H1 (cell line): ENCODE measurements at regions not wholly inside any gene's neighbourhood (a gene's known extent, or its start where the extent isn't known, plus 50 kb on each side); places are given as distances from the start of the nearest gene placed in this dataset.

ENCODE experiments used
- CTCF ChIA-PET: fragments of 300-600 bp; sonication (Branson Sonifier 250); formaldehyde crosslinking; loops from one replicate; lab custom pipeline; 2021; ENCODE audit not compliant: partially characterized antibody; lab: Charles Lee
- POLR2A ChIA-PET: fragments of 300-600 bp; sonication (Branson Sonifier 250); formaldehyde crosslinking; loops from one replicate; lab custom pipeline; 2021; ENCODE audit warnings: inconsistent platforms; ENCODE audit not compliant: partially characterized antibody; lab: Charles Lee
- DNase-seq, 2 experiments: peaks; one replicate each; pipeline versions ENCODE4 v3.0.0 to v3.0.0-alpha.2; 2010 to 2022; ENCODE audit warnings: low spot score in 2 of 2, low read depth in 1 of 2, mixed read lengths in 1 of 2
- FAIRE-seq: peaks from 2 replicates; lab custom pipeline; 2011; peaks lifted over from hg19 to GRCh38; lab: Jason Lieb, UNC
- H2AFZ ChIP-seq: 2 replicates; pipeline ENCODE4 v1.8.1; 2012; ENCODE audit warnings: low read length, inconsistent platforms
- H2AK5ac ChIP-seq: 2 replicates; pipeline ENCODE4 v1.6.1; 2013; ENCODE audit warnings: low read depth, low read length
- H2BK120ac ChIP-seq: replicated peaks from 2 replicates; pipeline ENCODE3; 2013; ENCODE audit warnings: low read depth, low read length, inconsistent platforms
- H2BK12ac ChIP-seq: 2 replicates; pipeline ENCODE4 v1.6.1; 2013; ENCODE audit warnings: low read depth, low read length
- H2BK15ac ChIP-seq: 2 replicates; pipeline ENCODE4 v1.6.1; 2013; ENCODE audit warnings: low read length
- H2BK20ac ChIP-seq: 2 replicates; pipeline ENCODE4 v1.6.1; 2013; ENCODE audit warnings: low read length
- H2BK5ac ChIP-seq: 2 replicates; pipeline ENCODE4 v1.6.1; 2013; ENCODE audit warnings: low read depth, low read length
- H3K14ac ChIP-seq: 2 replicates; pipeline ENCODE4 v1.6.1; 2013; ENCODE audit warnings: inconsistent platforms; ENCODE audit not compliant: insufficient read length
- H3K18ac ChIP-seq: 2 replicates; pipeline ENCODE4 v1.6.1; 2013; ENCODE audit warnings: low read length; ENCODE audit errors: extremely low read depth
- H3K23ac ChIP-seq: 2 replicates; pipeline ENCODE4 v1.6.1; 2013; ENCODE audit warnings: inconsistent platforms; ENCODE audit not compliant: insufficient read length
- H3K23me2 ChIP-seq: 2 replicates; pipeline ENCODE4 v1.6.1; 2013; ENCODE audit warnings: low read depth, low read length
- H3K27ac ChIP-seq: 2 replicates; pipeline ENCODE4 v1.6.1; 2011; ENCODE audit warnings: low read depth, low read length, inconsistent platforms
- H3K27me3 ChIP-seq, 4 experiments: replicated peaks in 1 of 4; 1 replicate in 1 of 4; 2 replicates in 3 of 4; pipeline versions ENCODE4 v1.6.1 to v1.8.1; 2011 to 2013; ENCODE audit warnings: low read length in 3 of 4, mild to moderate bottlenecking in 3 of 4, inconsistent platforms in 2 of 4, mixed read lengths in 2 of 4, moderate library complexity in 1 of 4; ENCODE audit not compliant: control insufficient read depth in 3 of 4, insufficient read depth in 3 of 4; ENCODE audit errors: extremely low read depth in 1 of 4
- H3K36me3 ChIP-seq, 4 experiments: 2 replicates each; pipeline versions ENCODE4 v1.6.1 to v1.8.1; 2011 to 2013; ENCODE audit warnings: mild to moderate bottlenecking in 4 of 4, low read length in 3 of 4, moderate library complexity in 2 of 4, control low read depth in 1 of 4, inconsistent platforms in 1 of 4; ENCODE audit not compliant: insufficient read depth in 4 of 4, control insufficient read depth in 2 of 4
- H3K4ac ChIP-seq: replicated peaks from 2 replicates; pipeline ENCODE3; 2013; ENCODE audit warnings: low read length, low read depth, mixed read lengths, inconsistent platforms; ENCODE audit not compliant: insufficient read length
- H3K4me1 ChIP-seq, 4 experiments: replicated peaks in 1 of 4; 1 replicate in 1 of 4; 2 replicates in 3 of 4; pipeline versions ENCODE4 v1.6.1 to v1.8.1; 2011 to 2013; ENCODE audit warnings: low read length in 3 of 4, inconsistent platforms in 2 of 4, mixed read lengths in 1 of 4; ENCODE audit not compliant: insufficient read depth in 4 of 4, control insufficient read depth in 3 of 4
- H3K4me2 ChIP-seq, 2 experiments: 2 replicates each; pipeline versions ENCODE4 v1.6.1 to v1.8.1; 2011 to 2013; ENCODE audit warnings: low read depth in 2 of 2, low read length in 2 of 2, control low read depth in 1 of 2, inconsistent platforms in 1 of 2, mild to moderate bottlenecking in 1 of 2; ENCODE audit not compliant: insufficient read depth in 1 of 2
- H3K4me3 ChIP-seq, 4 experiments: fragments of 200-600, 300-600 bp in 1 of 4; sonication (generic), shearing (Covaris generic), sonication (Bioruptor Twin) in 1 of 4; 2 replicates each; pipeline versions ENCODE4 v1.5.1 to v1.8.1; 2011 to 2016; ENCODE audit warnings: low read length in 4 of 4, low read depth in 3 of 4, control low read depth in 2 of 4, inconsistent platforms in 2 of 4, mild to moderate bottlenecking in 2 of 4, mixed read lengths in 1 of 4, moderate library complexity in 1 of 4; ENCODE audit not compliant: insufficient read depth in 2 of 4; ENCODE audit errors: extremely low read depth in 1 of 4
- H3K56ac ChIP-seq: replicated peaks from 2 replicates; pipeline ENCODE3; 2013; ENCODE audit warnings: low read depth, mild to moderate bottlenecking, mixed read lengths, low read length, inconsistent platforms; ENCODE audit not compliant: insufficient read length
- H3K79me1 ChIP-seq: 2 replicates; pipeline ENCODE4 v1.6.1; 2013; ENCODE audit warnings: low read depth, low read length, control low read depth
- H3K79me2 ChIP-seq, 2 experiments: 2 replicates each; pipeline versions ENCODE4 v1.6.1 to v1.8.1; 2012 to 2013; ENCODE audit warnings: low read length in 2 of 2, mild to moderate bottlenecking in 2 of 2, inconsistent platforms in 1 of 2; ENCODE audit not compliant: insufficient read depth in 2 of 2, control insufficient read depth in 1 of 2
- H3K9ac ChIP-seq, 4 experiments: replicated peaks in 1 of 4; 1 replicate in 1 of 4; 2 replicates in 3 of 4; pipeline versions ENCODE4 v1.6.1 to v1.8.1; 2011 to 2013; ENCODE audit warnings: low read depth in 3 of 4, low read length in 3 of 4, control low read depth in 2 of 4, mild to moderate bottlenecking in 2 of 4, moderate library complexity in 2 of 4, inconsistent platforms in 1 of 4; ENCODE audit errors: extremely low read depth in 1 of 4
- H3K9me3 ChIP-seq, 2 experiments: 2 replicates each; pipeline versions ENCODE4 v1.6.1 to v1.8.1; 2012 to 2013; ENCODE audit warnings: mild to moderate bottlenecking in 2 of 2, moderate library complexity in 2 of 2, control low read depth in 1 of 2, inconsistent platforms in 1 of 2, low read depth in 1 of 2, low read length in 1 of 2, mixed read lengths in 1 of 2; ENCODE audit not compliant: insufficient read depth in 2 of 2
- H4K20me1 ChIP-seq, 2 experiments: replicated peaks in 1 of 2; 2 replicates each; pipeline versions ENCODE3 to v1.8.1; 2011 to 2013; ENCODE audit warnings: inconsistent platforms in 2 of 2, low read length in 2 of 2, mild to moderate bottlenecking in 1 of 2; ENCODE audit not compliant: insufficient read depth in 2 of 2, control insufficient read depth in 1 of 2
- H4K5ac ChIP-seq: 2 replicates; pipeline ENCODE4 v1.6.1; 2013; ENCODE audit warnings: low read length, low read depth, mixed read lengths, inconsistent platforms; ENCODE audit not compliant: insufficient read length
- H4K8ac ChIP-seq: 2 replicates; pipeline ENCODE4 v1.8.0; 2013; ENCODE audit warnings: mild to moderate bottlenecking, moderate library complexity, low read length, inconsistent platforms; ENCODE audit not compliant: insufficient read depth; ENCODE audit errors: extremely low read depth
- H4K91ac ChIP-seq: replicated peaks from 2 replicates; pipeline ENCODE3; 2013; ENCODE audit warnings: low read length, mixed read lengths, inconsistent platforms; ENCODE audit not compliant: insufficient read length
- ASH2L ChIP-seq: fragments of 200-600, 300-600 bp; sonication (generic); IDR thresholded peaks from one replicate; pipeline ENCODE4 v1.7.1; 2017; ENCODE audit warnings: low read length
- CHD1 ChIP-seq: IDR thresholded peaks from 2 replicates; pipeline ENCODE4 v1.6.1; 2012; ENCODE audit warnings: low read depth, low read length, improper control_type of control experiment
- CTCF ChIP-seq, 3 experiments: IDR thresholded peaks; 1 replicate in 2 of 3; 2 replicates in 1 of 3; pipeline versions ENCODE4 v1.5.1 to v1.6.1; 2011; ENCODE audit warnings: low read length in 3 of 3, mild to moderate bottlenecking in 3 of 3, inconsistent platforms in 2 of 3, low read depth in 1 of 3, moderate library complexity in 1 of 3; ENCODE audit not compliant: insufficient read depth in 1 of 3; ENCODE audit errors: control extremely low read depth in 1 of 3
- EP300 ChIP-seq, 2 experiments: IDR thresholded peaks; 1 replicate in 1 of 2; 2 replicates in 1 of 2; pipeline ENCODE4 v1.6.1; 2011 to 2012; ENCODE audit warnings: low read depth in 2 of 2, low read length in 2 of 2, mild to moderate bottlenecking in 2 of 2, borderline replicate concordance in 1 of 2, inconsistent platforms in 1 of 2, moderate library complexity in 1 of 2
- GABPA ChIP-seq: IDR thresholded peaks from 2 replicates; pipeline ENCODE4 v1.6.1; 2011; ENCODE audit warnings: mild to moderate bottlenecking, low read length, moderate library complexity, borderline replicate concordance; ENCODE audit not compliant: insufficient read depth
- PHF8 ChIP-seq: fragments of 200-600 bp; sonication (generic); conservative IDR thresholded peaks from 2 replicates; pipeline ENCODE4 v1.7.1; 2012; ENCODE audit warnings: low read depth, mild to moderate bottlenecking, inconsistent platforms, low read length, moderate library complexity
- RXRA ChIP-seq: IDR thresholded peaks from 2 replicates; pipeline ENCODE4 v1.6.1; 2011; ENCODE audit warnings: low read depth, mild to moderate bottlenecking, low read length, moderate library complexity; ENCODE audit not compliant: insufficient read depth
- SIN3A ChIP-seq, 2 experiments: IDR thresholded peaks in 1 of 2; conservative IDR thresholded peaks in 1 of 2; 2 replicates each; pipeline ENCODE4 v1.6.1; 2011 to 2012; ENCODE audit warnings: low read length in 2 of 2, improper control_type of control experiment in 1 of 2, low read depth in 1 of 2, mild to moderate bottlenecking in 1 of 2
- SIRT6 ChIP-seq: IDR thresholded peaks from one replicate; pipeline ENCODE4 v1.7.1; 2012; ENCODE audit warnings: low read length, inconsistent platforms
- WGBS, 2 experiments: shearing (Covaris generic) in 1 of 2; methylation state at CpG; one replicate each; pipeline versions ENCODE4 v1.1.6 to v1.1.7; 2013 to 2015; ENCODE audit warnings: low lambda C conversion rate in 2 of 2, mixed read lengths in 2 of 2, inconsistent platforms in 1 of 2, low coverage in 1 of 2, missing lambda C conversion rate in 1 of 2; ENCODE audit not compliant: insufficient replicate concordance in 2 of 2, insufficient coverage in 1 of 2, insufficient read length in 1 of 2; ENCODE audit errors: extremely low coverage in 1 of 2, missing lambda C conversion rate in 1 of 2; 5-methylcytosine and 5-hydroxymethylcytosine counted together

- H3K27ac ChIP-seq = no peak overlapping the region
- DNase-seq (no peak), FAIRE-seq (no peak)
- H3K9ac ChIP-seq = no peak overlapping the region
- no peaks in the 10 kb centered on the region for H3K23me2 ChIP-seq
- no peak overlapping the region for H3K4me2 ChIP-seq
- H2BK5ac ChIP-seq = no peak overlapping the region
- no peak overlapping the region for H3K56ac ChIP-seq
- no peaks in the 10 kb centered on the region for H4K20me1 ChIP-seq
- H3K9me3 ChIP-seq = no peaks in the 10 kb centered on the region
- CTCF ChIA-PET = no interaction called here
- no peak overlapping the region for H3K4me3 ChIP-seq
- H2BK12ac ChIP-seq = no peak overlapping the region
- no peak overlapping the region for H3K14ac ChIP-seq
- no peaks in the 10 kb centered on the region for H3K79me2 ChIP-seq
- no peak overlapping the region for H4K8ac ChIP-seq
- H4K5ac ChIP-seq = no peak overlapping the region
- no peak overlapping the region for H3K18ac ChIP-seq
- H2BK15ac ChIP-seq = no peak overlapping the region
- 0 out of 2 replicates have a peak overlapping the region, but pooled peaks have one; percentile 61 for H2AFZ ChIP-seq
- H3K4ac ChIP-seq = no peak overlapping the region
- 78% methylated on average over 5 of the region's 5 CpGs; no CpG with 5 or more reads in 1 of the 2 experiments for WGBS, 2 experiments
- H4K91ac ChIP-seq = no peak overlapping the region
- no peak overlapping the region for H2BK20ac ChIP-seq
- H3K27me3 ChIP-seq = no peaks in the 10 kb centered on the region; a peak in 2 of 7 replicates
- no peaks in the 10 kb centered on the region for H3K36me3 ChIP-seq
- H2BK120ac ChIP-seq = no peak overlapping the region
- no peak overlapping the region for H3K23ac ChIP-seq
- no peaks in the 10 kb centered on the region for H3K4me1 ChIP-seq
- POLR2A ChIA-PET = interaction anchor here (1.2 kb wide), 1 partner anchor 20 kb away, joined by 4 read pairs; no protein-coding TSS in a partner anchor
- no peaks in the 10 kb centered on the region for H3K79me1 ChIP-seq
- H2AK5ac ChIP-seq = no peak overlapping the region
- TF ChIP-seq SIN3A (conservative IDR thresholded peaks at IDR 0.05 in 1 of 2, IDR thresholded peaks at IDR 0.05 in 1 of 2; ENCODE audit: low read depth in 1 of 2, low read length in 2 of 2) = no peak
- no peak for TF ChIP-seq CTCF (IDR thresholded peaks at IDR 0.05; ENCODE audit: control extremely low read depth in 1 of 3, insufficient read depth in 1 of 3, low read depth in 1 of 3, low read length in 3 of 3)
- no peak for TF ChIP-seq CHD1
- TF ChIP-seq SIRT6 = no peak
- no peak for TF ChIP-seq ASH2L
- TF ChIP-seq PHF8 = no peak
- no peak for TF ChIP-seq EP300 (IDR thresholded peaks at IDR 0.05; ENCODE audit: borderline replicate concordance in 1 of 2, low read depth in 2 of 2, low read length in 2 of 2)
- TF ChIP-seq GABPA = no peak
- TF ChIP-seq RXRA = no peak
Observed at GRCh38 chr7:26001662-26002244, 150.2 kb upstream of the NFE2L3 start.
